HG03558 (cell line): ENCODE measurements at regions not wholly inside any gene's neighbourhood (a gene's known extent, or its start where the extent isn't known, plus 50 kb on each side); places are given as distances from the start of the nearest gene placed in this dataset.

Experiments used
- ATAC-seq: cut with Tn5 transposase; IDR thresholded peaks from one replicate; pipeline ENCODE4 v1.9.1; 2021; ENCODE audit warnings: moderate number of reproducible peaks; ENCODE audit not compliant: unreplicated experiment; ENCODE audit errors: extremely low read depth

DNA sequence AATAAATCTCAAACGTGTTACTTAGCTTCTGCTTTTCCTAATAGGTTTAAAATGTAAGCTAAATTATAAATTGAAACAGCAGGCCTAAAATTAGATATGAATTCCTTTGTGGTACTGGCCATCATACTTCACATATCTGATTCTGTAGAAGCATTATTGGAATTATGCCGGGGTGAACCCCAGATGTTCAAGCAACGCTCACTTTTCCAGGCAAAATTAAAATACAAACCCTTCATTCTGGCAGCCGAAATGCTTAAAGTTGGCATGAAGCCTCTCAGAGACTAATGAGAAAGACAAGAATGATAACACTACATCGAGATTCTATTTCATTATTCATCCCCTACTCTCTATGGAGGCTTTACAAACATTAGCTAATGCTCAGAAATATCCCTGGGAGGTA, 1352.7 kb upstream of the ADGRL2 start:
- no peak for ATAC-seq

DNA sequence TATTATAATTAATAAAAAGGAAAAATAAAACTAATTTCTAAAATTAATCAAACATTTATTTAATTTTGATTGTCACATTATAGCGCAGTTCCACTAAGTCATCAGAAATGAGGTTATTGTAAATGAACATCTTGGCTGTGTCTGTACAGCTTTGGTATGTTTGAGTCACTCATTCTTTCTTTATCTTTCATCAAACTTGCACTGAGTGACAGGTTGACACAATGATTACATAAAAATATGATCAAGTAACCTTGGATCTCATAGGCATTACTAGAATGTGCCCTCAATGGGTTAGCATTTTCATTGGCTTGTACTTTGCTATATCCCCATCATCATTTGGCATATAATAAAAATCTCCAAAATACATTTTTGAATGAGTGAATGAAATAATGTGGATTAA, 1353.2 kb upstream of the ADGRL2 start:
- no peak for ATAC-seq

GRCh38 chr1:80445033-80445432, 1355.7 kb upstream of the ADGRL2 start:
- no peak for ATAC-seq

- no peak for ATAC-seq
Observed at GRCh38 chr1:80444171-80444570, 1356.6 kb upstream of the ADGRL2 start.

GRCh38 chr1:80441664-80442063, 1359.1 kb upstream of the ADGRL2 start:
- ATAC-seq, result no peak

GRCh38 chr1:80436851-80437250, 1363.9 kb upstream of the ADGRL2 start:
- ATAC-seq, result no peak

DNA sequence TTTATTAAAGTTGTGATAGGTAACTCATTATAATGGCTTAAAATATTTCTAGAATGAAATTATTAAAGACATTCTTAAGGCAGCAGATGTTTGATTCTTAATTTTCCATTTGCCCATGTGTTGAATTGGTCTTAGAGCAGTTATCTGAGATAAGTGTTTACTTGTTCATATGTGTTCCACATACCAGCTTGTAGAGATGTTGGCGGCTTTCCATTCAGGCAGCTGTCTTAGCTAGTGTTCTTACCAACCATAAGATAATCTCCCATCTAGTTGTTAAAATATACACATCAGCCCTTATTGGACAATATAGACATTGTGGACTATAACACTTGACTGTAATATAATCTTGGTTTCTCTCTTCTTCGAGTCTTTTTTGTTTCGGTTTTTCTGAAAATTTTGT, 1372.9 kb upstream of the ADGRL2 start:
- no peak for ATAC-seq

DNA sequence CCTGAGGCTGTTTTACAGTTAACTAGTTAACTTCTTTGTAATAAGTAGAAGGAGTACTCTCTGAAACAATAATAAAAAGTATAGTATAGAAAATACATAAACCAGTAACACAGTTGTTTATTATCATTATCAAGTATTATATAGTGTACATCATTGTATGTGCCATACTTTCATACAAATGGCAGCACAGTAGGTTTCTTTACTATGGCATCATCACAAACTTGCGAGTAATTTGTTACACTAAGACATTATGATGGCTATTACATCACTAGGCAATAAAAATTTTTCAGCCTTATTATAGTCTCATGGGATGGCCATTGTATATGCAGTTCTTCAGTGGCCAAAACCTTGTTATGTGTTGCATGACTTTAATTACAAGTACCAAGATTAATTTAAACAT, 1376.5 kb upstream of the ADGRL2 start:
- ATAC-seq, result no peak

GRCh38 chr1:80418134-80418533, 1382.6 kb upstream of the ADGRL2 start:
- no peak for ATAC-seq

DNA sequence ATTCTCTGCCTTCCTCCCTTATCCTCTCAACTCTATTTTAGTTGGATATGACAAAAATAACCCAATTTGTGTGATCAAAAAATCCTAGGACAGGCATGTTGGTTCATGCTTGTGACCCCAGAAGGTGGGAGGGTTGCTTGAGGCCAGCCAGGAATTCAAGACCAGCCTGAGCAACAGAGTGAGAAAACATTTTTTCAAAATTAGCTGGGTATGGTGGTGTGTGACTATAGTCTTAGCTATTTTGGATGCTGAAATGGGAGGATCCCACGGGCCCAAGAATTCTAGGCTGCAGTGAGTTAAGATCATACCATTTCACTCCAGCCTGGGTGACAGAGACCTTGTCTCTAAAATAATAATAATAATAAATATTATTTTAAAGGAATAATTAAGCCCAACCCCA, 1383.1 kb upstream of the ADGRL2 start:
- ATAC-seq, result no peak

- ATAC-seq, result no peak
Observed at GRCh38 chr1:80413969-80414368, 1386.8 kb upstream of the ADGRL2 start.

DNA sequence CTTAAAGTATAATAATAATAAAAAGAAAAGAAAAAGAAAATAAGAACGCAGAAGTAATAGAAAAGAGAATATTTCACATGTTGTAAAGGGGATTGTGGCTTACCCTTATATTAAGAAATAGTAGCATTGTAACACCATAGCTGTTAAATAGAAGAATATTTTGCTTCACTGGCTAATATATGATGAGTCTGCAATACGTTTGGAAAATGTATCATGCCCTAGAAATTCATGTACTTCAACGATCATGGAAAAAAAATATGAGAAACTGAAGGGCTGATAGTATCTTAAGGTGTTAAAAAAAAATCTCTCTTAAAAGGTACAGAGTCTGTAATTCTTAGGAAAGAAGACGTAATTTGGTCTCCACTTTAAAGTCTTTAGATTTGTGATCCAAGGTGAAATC, 1390.5 kb upstream of the ADGRL2 start:
- ATAC-seq, result no peak

DNA sequence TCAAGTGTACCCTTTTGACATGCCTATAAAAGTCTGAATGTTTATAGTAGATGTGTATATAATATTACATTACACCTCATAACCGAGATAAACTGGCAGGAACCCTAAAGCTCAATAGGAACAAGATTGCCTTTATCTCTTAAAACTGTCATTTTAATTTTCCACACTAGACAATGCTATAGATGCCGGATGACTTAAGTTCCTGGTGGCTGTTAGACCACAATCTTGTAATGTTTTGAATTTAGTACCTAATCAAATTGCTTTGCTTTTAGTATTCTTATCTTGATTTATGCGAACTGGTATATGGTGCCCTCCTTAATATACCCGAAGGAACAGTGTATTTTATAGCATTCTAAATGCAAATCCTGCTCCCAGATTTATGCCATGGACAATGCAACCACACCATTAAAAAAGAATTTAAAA, 1397.0 kb upstream of the ADGRL4 start:
- ATAC-seq, result no peak

DNA sequence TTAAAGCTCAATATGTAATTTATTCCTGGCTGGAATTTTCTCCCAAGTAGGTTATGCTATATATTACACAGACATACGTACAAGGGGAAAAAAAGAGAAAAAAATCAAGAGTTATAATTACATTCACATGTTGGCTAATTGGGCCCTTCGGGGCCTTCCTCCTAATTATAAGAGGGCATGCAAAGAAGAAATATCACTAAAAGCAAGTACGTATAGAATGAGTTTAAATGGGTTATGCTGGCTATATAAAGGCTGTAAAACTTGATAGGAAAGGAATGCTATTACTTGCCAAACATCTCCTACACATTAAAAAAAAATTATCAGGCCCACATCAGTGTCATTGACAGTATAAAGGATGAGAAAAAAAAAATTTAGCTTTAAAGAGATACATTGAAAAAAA, 1396.1 kb upstream of the ADGRL4 start:
- no peak for ATAC-seq

- no peak for ATAC-seq
Observed at GRCh38 chr1:80401757-80402156, 1395.2 kb upstream of the ADGRL4 start.

GRCh38 chr1:80392529-80392928, 1386.0 kb upstream of the ADGRL4 start:
- no peak for ATAC-seq

DNA sequence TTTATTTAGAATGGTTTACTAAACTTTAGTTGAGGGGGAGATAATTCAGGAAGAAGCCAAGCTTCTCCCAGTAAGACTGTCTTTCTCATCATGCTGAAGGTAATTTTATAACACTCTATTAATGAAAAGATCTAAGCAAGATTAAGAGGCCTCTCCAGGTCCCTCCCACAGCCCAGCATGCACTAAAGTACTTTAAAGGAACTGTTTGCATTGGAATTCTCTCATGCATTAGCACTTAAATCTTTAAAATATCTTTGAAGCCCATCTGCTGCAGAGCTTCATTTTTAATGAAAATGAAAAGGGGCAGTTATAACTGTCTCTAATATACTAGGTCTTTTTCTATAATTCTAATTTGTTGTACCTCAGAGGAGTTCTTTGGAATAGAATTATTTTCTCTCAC, 1379.1 kb upstream of the ADGRL4 start:
- no peak for ATAC-seq

GRCh38 chr1:80384959-80385358, 1378.4 kb upstream of the ADGRL4 start:
- ATAC-seq, result no peak

GRCh38 chr1:80384083-80384830, 1377.7 kb upstream of the ADGRL4 start:
- ATAC-seq, result no peak

DNA sequence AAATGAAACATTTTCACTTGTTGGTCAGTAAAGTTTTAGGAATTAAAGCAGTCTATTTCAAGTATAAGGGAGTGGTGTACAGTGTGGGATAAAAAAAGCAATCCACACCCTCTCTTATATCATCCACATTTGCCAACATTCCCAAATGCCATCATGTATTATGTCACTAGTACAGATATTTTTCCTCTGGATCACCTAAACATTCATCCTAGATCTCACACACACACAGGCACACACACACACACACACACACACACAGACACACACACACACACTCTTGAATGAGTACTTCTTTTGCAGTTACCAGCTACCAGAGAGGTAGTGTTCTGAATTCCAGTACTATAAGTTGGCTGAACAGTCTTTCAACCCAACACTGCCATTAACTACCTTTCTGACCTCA, 1369.1 kb upstream of the ADGRL4 start:
- ATAC-seq, result no peak

DNA sequence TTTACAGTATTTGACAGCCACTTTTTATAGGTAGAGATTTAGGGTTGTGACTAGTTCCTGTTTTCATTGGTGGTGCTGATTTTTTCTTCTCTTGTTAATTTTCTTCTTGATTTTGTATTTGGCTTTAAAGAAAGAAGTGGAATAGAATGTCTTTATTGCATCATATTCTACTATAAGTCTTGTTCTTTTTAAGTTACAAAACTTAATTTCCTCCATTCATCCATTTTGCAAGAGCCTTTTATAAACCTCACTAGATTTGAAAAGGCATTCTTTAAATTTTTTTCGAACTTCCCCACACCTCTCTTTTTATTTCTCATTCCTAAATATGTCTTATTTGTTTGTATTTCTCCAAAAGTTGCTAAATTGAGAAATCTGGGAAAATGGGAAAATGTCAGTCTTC, 1368.6 kb upstream of the ADGRL4 start:
- no peak for ATAC-seq

- ATAC-seq, result no peak
Observed at GRCh38 chr1:80369780-80370179, 1363.2 kb upstream of the ADGRL4 start.

DNA sequence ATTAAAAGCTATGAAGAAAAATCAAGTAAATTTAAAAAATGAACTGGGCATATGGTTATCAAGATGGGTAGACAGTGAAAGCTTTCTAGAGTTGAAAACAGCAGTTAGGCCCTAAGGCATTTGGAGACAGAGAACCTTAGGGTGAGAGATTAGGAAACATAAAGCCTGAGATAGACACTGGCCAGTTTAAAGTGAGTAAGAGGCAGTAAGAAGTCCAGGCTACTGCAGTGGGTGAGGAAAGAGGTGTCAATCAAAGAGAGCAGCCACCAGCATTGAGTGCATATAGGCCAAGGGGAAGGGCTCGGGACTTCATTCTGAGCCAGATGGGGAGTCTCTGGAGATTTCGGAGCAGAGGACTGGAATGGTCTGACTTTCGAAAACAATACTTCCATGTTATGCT, 1360.5 kb upstream of the ADGRL4 start:
- ATAC-seq, result no peak
